Neural progenitor cell (in vitro differentiated cells): ENCODE measurements at regions not wholly inside any gene's neighbourhood (a gene's known extent, or its start where the extent isn't known, plus 50 kb on each side); places are given as distances from the start of the nearest gene placed in this dataset.
A peak's percentile ranks its signal among the peaks of the same experiment; 100 is the strongest.

Experiments
- DNase-seq: peaks from one replicate; pipeline ENCODE4 v3.0.0-alpha.2; 2016; ENCODE audit warnings: low spot score
- H2AFZ ChIP-seq: fragments of 200-600 bp; sonication (generic); replicated peaks from 2 replicates; pipeline ENCODE4 v1.6.1; 2016; ENCODE audit warnings: antibody characterized with exemption
- H3F3A ChIP-seq: fragments of 200-600 bp; sonication (generic); 2 replicates; pipeline ENCODE4 v1.6.1; 2016; ENCODE audit warnings: antibody characterized with exemption, low read depth
- H3K27ac ChIP-seq: fragments of 200-600 bp; sonication (generic); 2 replicates; pipeline ENCODE4 v1.5.1; 2016; ENCODE audit warnings: mild to moderate bottlenecking
- H3K27me3 ChIP-seq: fragments of 200-600 bp; sonication (generic); 2 replicates; pipeline ENCODE4 v1.6.1; 2016; ENCODE audit warnings: mild to moderate bottlenecking, moderate library complexity
- H3K36me3 ChIP-seq: fragments of 200-600 bp; sonication (generic); 2 replicates; pipeline ENCODE4 v1.5.1; 2016
- H3K4me1 ChIP-seq: fragments of 200-600 bp; sonication (generic); 2 replicates; pipeline ENCODE4 v1.6.1; 2016; ENCODE audit warnings: mixed run types
- H3K4me2 ChIP-seq: fragments of 200-600 bp; sonication (generic); 2 replicates; pipeline ENCODE4 v1.6.1; 2016
- H3K4me3 ChIP-seq: fragments of 200-600 bp; sonication (generic); 2 replicates; pipeline ENCODE4 v1.5.1; 2016
- H3K79me2 ChIP-seq: fragments of 200-600 bp; sonication (generic); 2 replicates; pipeline ENCODE4 v1.6.1; 2016; ENCODE audit warnings: low read depth
- H3K9ac ChIP-seq: fragments of 200-600 bp; sonication (generic); 2 replicates; pipeline ENCODE4 v1.6.1; 2016
- H3K9me3 ChIP-seq: fragments of 200-600 bp; sonication (generic); 2 replicates; pipeline ENCODE4 v1.5.1; 2016; ENCODE audit warnings: low read depth
- H4K20me1 ChIP-seq: fragments of 200-600 bp; sonication (generic); 2 replicates; pipeline ENCODE4 v1.6.1; 2016; ENCODE audit warnings: low read depth
- H3K27ac Mint-ChIP-seq: 3 replicates; pipeline ENCODE4 v1.8.0; 2021; ENCODE audit warnings: mixed read lengths
- H3K27me3 Mint-ChIP-seq: 2 replicates; pipeline ENCODE4 v1.8.0; 2022; ENCODE audit warnings: low read depth, mild to moderate bottlenecking, inconsistent platforms, moderate library complexity, mixed read lengths; ENCODE audit not compliant: insufficient read depth
- H3K36me3 Mint-ChIP-seq: 3 replicates; pipeline ENCODE4 v1.8.0; 2021; ENCODE audit warnings: mixed read lengths
- H3K4me1 Mint-ChIP-seq: 3 replicates; pipeline ENCODE4 v1.8.0; 2021; ENCODE audit warnings: mixed read lengths
- H3K4me3 Mint-ChIP-seq: 3 replicates; pipeline ENCODE4 v1.8.0; 2021; ENCODE audit warnings: mild to moderate bottlenecking, moderate library complexity, mixed read lengths
- H3K9me3 Mint-ChIP-seq: 3 replicates; pipeline ENCODE4 v1.8.0; 2020; ENCODE audit warnings: mixed read lengths
- EZH2 ChIP-seq: fragments of 200-600 bp; sonication (generic); IDR thresholded peaks from 2 replicates; pipeline ENCODE4 v1.6.1; 2017; ENCODE audit warnings: antibody characterized with exemption, mild to moderate bottlenecking, moderate library complexity
- EZH2phosphoT487 ChIP-seq: fragments of 200-600 bp; sonication (generic); IDR thresholded peaks from 2 replicates; pipeline ENCODE4 v1.6.1; 2017; ENCODE audit warnings: antibody characterized with exemption
- TF ChIP-seq, protein P1 (sequence below): fragments of 200-600 bp; sonication (generic); IDR thresholded peaks from 2 replicates; pipeline ENCODE4 v1.5.1; 2017; ENCODE audit warnings: antibody characterized with exemption, mild to moderate bottlenecking

DNA sequence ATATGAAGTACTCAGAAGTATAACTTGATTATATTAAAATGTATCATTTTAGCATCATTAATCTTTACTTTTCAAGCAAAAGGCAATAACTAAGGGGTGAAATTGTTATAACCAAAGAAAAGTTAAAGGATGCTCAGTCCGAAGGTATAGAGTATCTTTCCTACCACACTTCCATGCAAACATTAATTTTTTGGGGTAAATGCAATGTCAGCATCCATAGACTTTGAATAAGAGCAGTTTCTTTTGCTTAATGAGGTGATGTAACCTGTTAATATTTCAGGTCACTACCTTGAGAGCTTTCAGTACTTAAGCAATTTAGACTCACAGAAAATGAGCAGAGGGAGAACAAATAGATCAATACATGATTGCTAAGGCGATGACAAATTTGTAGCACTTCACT, 1093.5 kb downstream of the PLA2G4A start:
- Histone ChIP-seq H3K9me3 (no peaks in the 10 kb centered on the region), H3K27me3 (no peaks in the 10 kb centered on the region), H3K9ac (no peak overlapping the region), H2AFZ (no peak overlapping the region), H4K20me1 (no peaks in the 10 kb centered on the region), H3K27ac (no peak overlapping the region), H3K4me3 (no peak overlapping the region), H3K4me2 (no peak overlapping the region), H3K79me2 (no peaks in the 10 kb centered on the region), H3F3A (no peaks in the 10 kb centered on the region), H3K4me1 (no peaks in the 10 kb centered on the region), H3K36me3 (no peaks in the 10 kb centered on the region)
- H3K4me1 Mint-ChIP-seq: no peaks in the 10 kb centered on the region
- no peaks in the 10 kb centered on the region for H3K36me3 Mint-ChIP-seq
- no peak for TF ChIP-seq EZH2phosphoT487
- TF ChIP-seq, protein P1, sequence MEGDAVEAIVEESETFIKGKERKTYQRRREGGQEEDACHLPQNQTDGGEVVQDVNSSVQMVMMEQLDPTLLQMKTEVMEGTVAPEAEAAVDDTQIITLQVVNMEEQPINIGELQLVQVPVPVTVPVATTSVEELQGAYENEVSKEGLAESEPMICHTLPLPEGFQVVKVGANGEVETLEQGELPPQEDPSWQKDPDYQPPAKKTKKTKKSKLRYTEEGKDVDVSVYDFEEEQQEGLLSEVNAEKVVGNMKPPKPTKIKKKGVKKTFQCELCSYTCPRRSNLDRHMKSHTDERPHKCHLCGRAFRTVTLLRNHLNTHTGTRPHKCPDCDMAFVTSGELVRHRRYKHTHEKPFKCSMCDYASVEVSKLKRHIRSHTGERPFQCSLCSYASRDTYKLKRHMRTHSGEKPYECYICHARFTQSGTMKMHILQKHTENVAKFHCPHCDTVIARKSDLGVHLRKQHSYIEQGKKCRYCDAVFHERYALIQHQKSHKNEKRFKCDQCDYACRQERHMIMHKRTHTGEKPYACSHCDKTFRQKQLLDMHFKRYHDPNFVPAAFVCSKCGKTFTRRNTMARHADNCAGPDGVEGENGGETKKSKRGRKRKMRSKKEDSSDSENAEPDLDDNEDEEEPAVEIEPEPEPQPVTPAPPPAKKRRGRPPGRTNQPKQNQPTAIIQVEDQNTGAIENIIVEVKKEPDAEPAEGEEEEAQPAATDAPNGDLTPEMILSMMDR: no peak
- no peak for TF ChIP-seq EZH2
- no peak overlapping the region for H3K4me3 Mint-ChIP-seq
- H3K27me3 Mint-ChIP-seq: peaks cover 2% of the 10 kb centered on the region
- no peak for DNase-seq
- no peak overlapping the region for H3K27ac Mint-ChIP-seq
- H3K9me3 Mint-ChIP-seq: no peaks in the 10 kb centered on the region

DNA sequence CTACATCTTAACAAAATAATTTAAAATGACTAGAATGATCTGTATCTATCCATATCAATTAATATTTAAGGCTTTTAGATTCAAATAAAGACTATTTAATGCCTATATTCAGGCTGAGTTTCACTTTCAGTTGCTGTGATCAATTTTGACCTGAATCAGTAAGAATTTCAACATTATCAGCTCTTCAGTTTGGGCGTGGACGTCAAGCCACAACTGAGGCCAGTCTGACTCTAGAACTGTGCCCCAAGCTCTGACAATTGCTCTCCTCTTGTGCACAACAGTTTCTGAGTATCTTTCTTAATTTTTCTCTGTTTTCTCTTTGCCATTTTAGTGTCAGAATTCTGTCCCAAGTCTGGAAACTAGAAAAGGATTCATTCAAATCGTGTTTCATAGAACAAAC, 1095.5 kb downstream of the PLA2G4A start:
- Histone ChIP-seq H2AFZ (no peak overlapping the region), H3K4me1 (peaks cover 10% of the 10 kb centered on the region), H3K36me3 (no peaks in the 10 kb centered on the region), H3K79me2 (no peaks in the 10 kb centered on the region), H3K4me3 (no peak overlapping the region), H3K27ac (no peak overlapping the region), H3K4me2 (no peak overlapping the region), H3K27me3 (no peaks in the 10 kb centered on the region), H3K9me3 (no peaks in the 10 kb centered on the region), H4K20me1 (no peaks in the 10 kb centered on the region), H3F3A (no peaks in the 10 kb centered on the region), H3K9ac (no peak overlapping the region)
- TF ChIP-seq, protein P1: no peak
- TF ChIP-seq EZH2: no peak
- no peak for TF ChIP-seq EZH2phosphoT487
- H3K9me3 Mint-ChIP-seq: no peaks in the 10 kb centered on the region
- no peak for DNase-seq
- H3K27me3 Mint-ChIP-seq: peaks cover 2% of the 10 kb centered on the region
- H3K27ac Mint-ChIP-seq: no peak overlapping the region
- H3K4me3 Mint-ChIP-seq: no peak overlapping the region
- H3K4me1 Mint-ChIP-seq: peaks cover 11% of the 10 kb centered on the region
- H3K36me3 Mint-ChIP-seq: no peaks in the 10 kb centered on the region

DNA sequence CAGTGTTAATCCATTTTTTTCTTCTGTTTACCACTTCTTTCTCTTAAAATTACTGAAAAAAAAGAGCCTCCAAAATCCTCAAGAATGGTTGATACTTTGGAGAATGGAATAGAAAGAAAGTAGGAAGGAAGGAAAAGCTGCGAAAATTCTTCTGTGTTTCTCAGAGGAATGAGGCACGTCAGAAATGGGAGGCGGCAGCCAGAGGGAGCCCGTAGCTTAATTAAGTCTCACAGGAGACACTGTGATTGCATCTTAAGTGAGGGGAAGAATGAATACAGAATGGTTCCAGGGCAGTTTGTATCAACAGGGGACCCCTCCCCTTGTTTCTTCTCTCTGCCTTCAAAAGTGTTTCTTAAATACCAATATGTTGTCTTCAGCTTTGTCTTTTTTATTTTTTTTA, 1099.5 kb downstream of the PLA2G4A start:
- H3K4me2 ChIP-seq: no peak overlapping the region
- no peaks in the 10 kb centered on the region for H4K20me1 ChIP-seq
- no peaks in the 10 kb centered on the region for H3K79me2 ChIP-seq
- peaks cover 11% of the 10 kb centered on the region for H3K4me1 Mint-ChIP-seq
- H3K27me3 ChIP-seq: no peaks in the 10 kb centered on the region
- H3K27ac ChIP-seq: no peak overlapping the region
- no peaks in the 10 kb centered on the region for H3K36me3 ChIP-seq
- peak; percentile 83 for DNase-seq
- H3K9me3 ChIP-seq: no peaks in the 10 kb centered on the region
- no peaks in the 10 kb centered on the region for H3K9me3 Mint-ChIP-seq
- no peak for TF ChIP-seq EZH2phosphoT487
- TF ChIP-seq, protein P1: peak; percentile 71
- no peak overlapping the region for H3K4me3 ChIP-seq
- H3F3A ChIP-seq: no peaks in the 10 kb centered on the region
- H3K27me3 Mint-ChIP-seq: peaks cover 2% of the 10 kb centered on the region
- no peak overlapping the region for H3K4me3 Mint-ChIP-seq
- H3K4me1 ChIP-seq: peaks cover 10% of the 10 kb centered on the region
- no peak overlapping the region for H3K27ac Mint-ChIP-seq
- no peak overlapping the region for H3K9ac ChIP-seq
- no peaks in the 10 kb centered on the region for H3K36me3 Mint-ChIP-seq
- H2AFZ ChIP-seq: peak overlapping the region; percentile 81

DNA sequence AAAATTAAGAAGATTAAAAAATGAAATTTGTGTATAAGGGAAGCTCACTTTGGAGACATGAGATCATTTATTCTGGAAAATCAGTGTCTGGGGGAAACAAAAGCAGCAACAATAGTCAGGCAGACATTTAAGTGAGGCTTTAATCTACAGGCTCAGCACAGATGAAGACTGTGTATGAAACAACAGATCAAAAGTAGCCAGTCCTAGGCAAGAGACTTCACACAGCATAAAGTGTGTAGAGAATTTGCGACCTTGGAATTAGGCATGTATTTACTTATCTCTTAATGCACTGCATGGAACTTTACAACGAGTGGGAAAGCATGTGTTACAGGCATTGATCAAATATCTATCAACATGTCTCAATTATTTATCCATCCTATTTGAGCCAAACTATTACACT, 1099.9 kb downstream of the PLA2G4A start:
- no peaks in the 10 kb centered on the region for H3K79me2 ChIP-seq
- Mint-ChIP-seq H3K9me3 (no peaks in the 10 kb centered on the region), H3K27ac (no peak overlapping the region), H3K36me3 (no peaks in the 10 kb centered on the region), H3K27me3 (peaks cover 2% of the 10 kb centered on the region), H3K4me1 (peaks cover 11% of the 10 kb centered on the region), H3K4me3 (no peak overlapping the region)
- no peaks in the 10 kb centered on the region for H3K36me3 ChIP-seq
- peaks cover 10% of the 10 kb centered on the region for H3K4me1 ChIP-seq
- H3K4me2 ChIP-seq: no peak overlapping the region
- H2AFZ ChIP-seq: peak overlapping the region; percentile 81
- no peak for DNase-seq
- H3K4me3 ChIP-seq: no peak overlapping the region
- H3K27me3 ChIP-seq: no peaks in the 10 kb centered on the region
- H3K9ac ChIP-seq: no peak overlapping the region
- no peaks in the 10 kb centered on the region for H4K20me1 ChIP-seq
- TF ChIP-seq, protein P1: no peak
- TF ChIP-seq EZH2phosphoT487: no peak
- no peak for TF ChIP-seq EZH2
- no peaks in the 10 kb centered on the region for H3F3A ChIP-seq
- H3K9me3 ChIP-seq: no peaks in the 10 kb centered on the region
- no peak overlapping the region for H3K27ac ChIP-seq
